Fibroblast of mammary gland (primary cell): ENCODE measurements at regions not wholly inside any gene's neighbourhood (a gene's known extent, or its start where the extent isn't known, plus 50 kb on each side); places are given as distances from the start of the nearest gene placed in this dataset.
A peak's percentile ranks its signal among the peaks of the same experiment; 100 is the strongest.

Experiments
- DNase-seq: peaks from one replicate; pipeline ENCODE4 v3.0.0-alpha.2; 2010; ENCODE audit warnings: low read depth
- H3K4me3 ChIP-seq: 2 replicates; pipeline ENCODE4 v1.5.1; 2011; ENCODE audit warnings: low read depth, mild to moderate bottlenecking, low read length, moderate library complexity; ENCODE audit not compliant: control insufficient read depth
- CTCF ChIP-seq: conservative IDR thresholded peaks from 2 replicates; pipeline ENCODE4 v1.5.1; 2011; ENCODE audit warnings: low read depth, low read length, inconsistent platforms; ENCODE audit not compliant: control insufficient read depth, insufficient read depth

GRCh38 chrX:155767051-155767875 lies 113.9 kb upstream of the VAMP7 start:
- no peak for TF ChIP-seq CTCF
- DNase-seq, result peak; percentile 77
- peak overlapping the region; percentile 66 for H3K4me3 ChIP-seq

GRCh38 chrX:155766321-155766720 lies 114.8 kb upstream of the VAMP7 start:
- TF ChIP-seq CTCF, result no peak
- no peak overlapping the region for H3K4me3 ChIP-seq

GRCh38 chrX:155761185-155761584 lies 120.0 kb upstream of the VAMP7 start:
- DNase-seq, result no peak
- H3K4me3 ChIP-seq, result no peak overlapping the region
- TF ChIP-seq CTCF, result no peak

More at GRCh38 chrX:155766321-155766720, 114.8 kb upstream of the VAMP7 start:
- no peak for DNase-seq

DNA sequence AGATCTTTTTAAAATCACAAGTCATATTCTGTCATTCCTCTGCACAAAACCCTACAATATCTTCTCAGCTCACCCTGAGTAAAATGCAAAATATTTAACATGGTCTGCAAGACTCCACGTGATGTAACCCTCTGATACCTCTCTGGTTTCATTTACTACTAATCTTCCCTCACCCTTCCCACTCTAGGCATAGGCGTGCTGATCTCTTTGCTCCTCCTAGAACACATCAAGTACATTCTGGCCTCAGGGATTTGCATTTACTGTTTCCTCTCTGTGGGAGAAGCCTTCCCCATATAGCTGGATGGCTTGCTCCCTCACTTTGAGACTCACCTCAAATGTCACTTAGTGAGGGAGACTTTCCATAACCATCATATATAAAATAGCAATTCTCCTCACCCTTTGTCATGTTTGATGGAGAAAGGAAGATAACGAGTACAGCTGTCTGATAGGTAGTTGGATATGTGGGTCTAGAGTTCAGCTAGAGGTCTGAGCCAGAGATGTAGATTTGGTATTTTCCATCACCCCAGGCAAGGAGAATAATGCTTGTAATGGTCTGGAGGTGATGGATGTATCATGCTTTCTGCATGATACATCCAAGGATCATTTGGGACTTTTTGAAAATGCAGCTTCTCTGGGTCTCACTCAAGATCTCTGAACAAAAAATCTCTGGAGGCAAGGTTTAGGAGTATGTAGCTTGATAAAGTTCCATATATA lies 123.9 kb upstream of the VAMP7 start:
- H3K4me3 ChIP-seq, result no peak overlapping the region
- TF ChIP-seq CTCF, result no peak
- DNase-seq, result no peak

- no peak for DNase-seq
- TF ChIP-seq CTCF, result no peak
- H3K4me3 ChIP-seq, result no peak overlapping the region
Observed at GRCh38 chrX:155755706-155756337, 125.3 kb upstream of the VAMP7 start.

DNA sequence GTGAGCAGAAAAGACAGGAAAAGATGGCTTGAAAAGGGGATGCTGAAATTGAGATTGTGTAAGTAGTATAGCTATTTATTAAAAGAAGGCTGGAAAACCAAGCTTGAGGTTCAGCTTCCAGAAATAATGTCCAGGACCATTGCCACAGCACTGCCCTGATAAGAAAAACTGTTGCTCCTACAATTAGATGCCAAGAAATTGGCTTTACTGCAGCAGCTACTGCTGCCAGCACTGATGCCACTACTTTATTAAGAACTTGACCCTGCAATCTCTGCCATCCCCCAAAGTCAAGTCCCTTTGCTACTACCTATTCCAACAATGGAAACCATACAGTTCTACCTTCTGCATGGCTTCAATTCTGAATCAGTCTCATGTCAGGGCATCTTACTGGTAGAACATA lies 130.0 kb upstream of the VAMP7 start:
- TF ChIP-seq CTCF, result no peak
- no peak for DNase-seq
- H3K4me3 ChIP-seq, result no peak overlapping the region
